ENCODE measurements at regions not wholly inside any gene's neighbourhood (a gene's known extent, or its start where the extent isn't known, plus 50 kb on each side); places are given as distances from the start of the nearest gene placed in this dataset.

DNA sequence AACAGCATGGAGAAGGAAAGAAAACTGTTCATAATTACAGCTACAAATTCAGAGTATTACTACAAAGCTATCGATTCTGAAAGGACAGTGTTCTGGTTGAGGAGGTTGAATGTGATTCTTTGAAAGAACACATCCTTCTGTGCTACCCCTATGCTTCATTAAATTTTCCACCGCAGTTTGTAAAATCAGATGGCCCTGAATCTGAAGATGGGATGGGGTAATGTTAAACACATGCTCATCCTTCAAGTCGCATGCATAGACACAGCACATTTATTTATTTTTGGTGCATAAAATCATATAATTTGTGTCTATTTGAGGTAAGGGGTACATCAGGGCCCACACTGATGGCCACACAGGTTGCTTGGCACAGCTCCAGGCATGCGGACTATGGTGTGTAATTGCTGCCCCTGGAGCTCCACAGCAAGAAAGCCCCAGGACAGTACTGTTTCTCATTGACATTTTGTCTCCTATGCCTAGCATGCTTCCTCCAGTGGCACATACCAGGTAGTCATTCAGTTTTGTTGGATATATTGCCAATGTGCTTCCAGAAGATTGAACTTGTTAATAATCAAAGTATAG, 238.8 kb upstream of the TANK start:
- no peak for DNase-seq

DNA sequence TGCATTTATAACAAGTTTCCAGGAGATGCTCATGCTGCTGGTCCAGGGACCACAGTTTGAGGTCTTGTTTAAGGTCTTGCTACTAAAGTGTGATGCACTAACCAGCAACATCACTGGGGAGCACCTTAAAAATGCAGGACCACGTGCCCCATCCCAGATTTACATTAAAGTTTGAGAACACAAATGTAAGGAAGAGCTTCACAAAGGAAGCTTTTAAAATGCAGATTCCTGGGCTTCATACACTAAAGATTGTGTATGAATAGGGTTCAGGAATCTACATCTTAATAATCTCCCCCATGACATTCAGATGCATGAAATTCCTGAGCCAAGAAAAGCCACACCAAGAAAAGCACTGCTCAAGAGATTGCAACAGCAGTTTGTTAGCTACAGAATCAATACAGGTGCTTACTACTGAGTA, 235.3 kb upstream of the TANK start:
- DNase-seq = no peak

DNA sequence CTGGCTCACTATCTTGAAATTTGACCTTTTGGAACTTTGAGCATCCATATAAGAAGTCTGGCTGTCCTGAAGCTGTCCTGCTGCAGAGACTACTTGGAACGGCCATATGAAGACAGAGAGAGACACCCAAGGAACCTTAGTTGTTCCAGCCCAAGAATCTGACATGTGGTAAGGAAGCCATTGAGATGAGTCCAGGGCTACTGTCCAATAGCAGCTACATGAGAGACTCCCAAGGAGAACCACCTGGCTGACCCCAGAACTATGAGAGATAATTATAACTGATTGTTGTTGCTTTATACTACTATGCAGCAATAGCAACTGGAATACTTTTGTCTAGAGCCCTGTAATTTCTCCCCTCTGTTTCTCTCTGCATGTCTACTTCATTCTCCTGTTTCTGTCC, 234.3 kb upstream of the TANK start:
- no peak for DNase-seq

DNA sequence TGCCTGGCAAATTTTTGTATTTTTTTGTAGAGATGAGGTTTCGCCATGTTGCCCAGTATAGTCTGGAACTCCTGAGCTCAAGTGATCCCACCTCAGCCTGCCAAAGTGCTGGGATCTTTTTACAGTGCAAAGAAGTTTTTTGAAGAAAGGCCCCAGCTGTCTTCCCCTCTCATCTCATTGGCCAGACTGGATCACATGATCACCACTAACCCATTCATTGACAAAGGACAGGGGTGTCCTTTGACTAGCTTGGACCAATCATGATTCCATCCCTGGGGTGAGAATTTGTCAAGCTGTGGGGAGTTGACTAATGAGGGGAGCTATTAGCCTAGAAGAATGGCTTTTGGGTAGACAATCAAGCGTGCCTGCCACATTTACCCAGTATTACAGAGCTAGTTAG, 232.9 kb upstream of the TANK start:
- DNase-seq = no peak

DNA sequence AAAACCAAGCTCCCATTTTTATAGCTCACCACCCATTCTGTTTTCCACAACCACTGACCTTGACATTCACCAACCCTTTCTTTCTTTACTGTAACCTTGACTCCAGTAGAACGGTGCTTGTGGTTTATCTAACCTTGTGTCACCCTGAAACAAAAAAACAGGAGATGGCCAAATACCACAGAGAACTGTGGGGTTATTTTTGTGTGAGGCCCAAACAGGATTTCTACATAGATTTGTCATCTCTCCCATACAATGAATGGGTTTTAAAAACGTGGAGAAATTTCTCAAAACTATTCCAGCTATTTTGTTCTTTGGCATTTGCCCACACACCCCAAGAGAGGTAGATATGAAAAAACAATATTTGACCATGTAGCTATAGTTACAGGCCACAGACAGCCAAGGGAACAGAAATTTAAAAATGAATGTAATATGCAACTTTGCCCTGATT, 231.3 kb upstream of the TANK start:
- no peak for DNase-seq

DNA sequence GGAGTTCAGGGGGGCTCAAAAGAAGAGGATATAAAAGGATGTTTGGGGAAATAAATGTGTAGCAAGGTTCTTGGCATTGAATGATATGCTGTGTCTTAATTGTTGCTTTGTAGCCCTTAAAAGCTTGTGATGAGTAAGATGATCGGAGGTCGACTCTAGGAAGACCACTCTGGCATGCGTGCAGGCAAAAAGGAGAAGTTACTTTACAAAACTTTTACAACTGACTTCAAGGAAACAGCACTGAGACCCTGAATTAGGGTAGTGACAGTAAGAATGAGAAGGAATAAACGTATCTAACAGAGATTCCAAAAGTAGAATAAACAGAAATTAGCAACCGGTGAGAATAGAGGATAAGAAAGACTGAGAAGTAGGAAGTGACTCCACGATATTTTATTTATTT, 228.7 kb upstream of the TANK start:
- no peak for DNase-seq

DNA sequence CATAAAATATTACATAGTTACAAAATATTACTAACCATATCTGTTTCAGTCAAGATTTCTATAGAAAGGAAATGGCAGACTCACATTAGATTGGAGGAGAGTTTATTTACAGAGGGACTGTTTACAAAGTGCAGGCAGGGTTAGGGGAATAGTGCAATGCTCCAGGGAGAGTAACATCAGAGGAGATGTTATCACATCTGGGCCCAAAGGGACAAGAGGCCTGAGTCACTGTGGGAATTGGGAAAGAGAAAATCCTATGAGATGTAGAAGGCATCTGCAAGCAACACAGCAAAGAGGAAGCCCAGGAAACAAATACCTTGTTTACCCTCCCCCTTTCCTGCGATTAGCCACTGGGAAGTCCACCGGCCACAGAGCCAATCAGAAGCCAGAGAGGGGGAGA, 227.3 kb upstream of the TANK start:
- DNase-seq = no peak

DNA sequence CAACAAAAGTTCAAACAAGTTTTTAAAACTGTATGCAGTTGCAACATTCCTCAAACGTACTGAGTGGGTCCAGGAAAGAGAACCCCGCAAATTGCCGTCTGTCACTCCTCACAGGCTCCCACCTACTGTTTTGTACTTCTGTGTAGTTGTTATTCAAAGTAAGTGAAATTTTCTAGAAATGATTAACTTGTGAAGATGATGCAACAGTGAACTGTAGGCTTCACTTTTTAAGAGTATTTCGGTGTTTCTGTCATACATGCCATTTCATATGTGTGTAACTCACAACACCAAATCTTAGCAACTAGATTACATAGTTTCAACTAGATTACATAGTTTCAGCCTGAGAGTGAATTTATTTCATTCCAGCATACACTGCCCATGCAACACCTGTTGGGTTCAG, 226.0 kb upstream of the TANK start:
- no peak for DNase-seq

DNA sequence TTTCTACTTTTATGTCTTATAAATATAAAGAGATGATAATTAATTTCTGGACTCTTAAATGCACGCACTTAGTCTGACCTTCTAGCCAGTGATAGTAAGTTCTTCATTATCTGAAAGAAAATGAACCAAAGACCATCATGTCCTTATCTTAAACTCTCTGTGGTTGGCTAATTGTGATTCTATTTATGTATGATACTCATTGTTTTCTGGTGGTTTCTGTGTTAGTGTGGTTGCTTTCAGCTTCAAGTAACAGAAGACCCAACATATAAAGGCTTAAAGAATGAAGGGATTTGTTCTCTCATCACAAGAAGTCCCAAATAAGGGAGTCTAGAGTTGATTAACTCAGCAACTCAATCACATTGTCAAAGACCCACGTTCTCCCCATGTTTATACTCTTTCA, 225.2 kb upstream of the TANK start:
- no peak for DNase-seq

DNA sequence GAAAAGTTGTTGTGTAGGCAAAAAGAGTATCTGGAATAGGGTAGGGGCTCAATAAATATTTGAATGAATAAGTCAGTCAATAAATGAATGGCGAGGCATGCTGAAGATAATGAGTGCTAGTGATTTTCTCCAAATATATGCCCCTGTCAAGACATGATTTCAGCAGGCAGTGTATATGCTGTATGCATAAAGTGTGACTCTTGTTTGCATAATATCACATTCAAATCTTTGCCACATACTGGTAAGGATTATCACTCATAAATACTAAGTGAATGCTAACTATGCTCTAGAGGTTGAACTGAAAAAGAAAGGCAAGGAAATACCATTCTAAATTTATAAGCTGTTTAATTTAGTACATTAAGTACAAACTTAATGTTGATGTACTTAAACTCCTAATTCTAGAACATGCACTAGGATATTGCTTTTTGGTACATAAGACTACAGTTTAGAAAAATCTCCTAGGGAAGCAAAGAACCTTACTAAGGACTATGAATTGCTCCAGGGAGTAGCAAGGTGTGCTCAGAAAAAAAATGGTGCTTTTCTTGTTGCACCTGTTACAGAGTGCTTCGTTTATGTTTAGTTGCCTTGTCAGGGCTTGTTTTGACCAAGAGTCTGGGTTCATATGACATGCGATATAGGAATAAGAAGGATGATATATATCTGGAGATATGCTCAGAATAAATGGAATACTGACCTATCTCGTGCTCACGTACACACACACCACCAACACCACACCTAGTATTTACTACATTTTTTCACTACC, 224.0 kb upstream of the TANK start:
- DNase-seq = no peak

DNA sequence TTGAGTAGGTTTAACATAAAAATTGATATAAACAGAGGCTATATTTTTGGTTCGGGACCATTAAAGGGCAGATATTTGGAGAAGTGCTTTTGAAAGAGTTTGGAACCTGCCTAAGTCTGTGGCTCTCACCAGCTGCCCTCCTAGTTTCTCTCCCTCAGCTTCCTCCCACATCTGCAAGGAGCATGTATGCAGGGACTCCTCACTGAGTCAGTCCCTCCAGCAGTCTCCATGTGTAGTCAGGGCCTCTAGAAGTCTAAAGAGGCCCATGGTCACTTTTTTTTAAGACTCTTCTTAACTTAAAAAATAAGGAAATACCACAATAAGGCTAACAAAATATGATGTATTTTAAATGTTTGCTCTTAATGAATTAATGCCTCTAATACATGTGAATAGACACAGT, 220.0 kb upstream of the TANK start:
- DNase-seq = no peak

DNA sequence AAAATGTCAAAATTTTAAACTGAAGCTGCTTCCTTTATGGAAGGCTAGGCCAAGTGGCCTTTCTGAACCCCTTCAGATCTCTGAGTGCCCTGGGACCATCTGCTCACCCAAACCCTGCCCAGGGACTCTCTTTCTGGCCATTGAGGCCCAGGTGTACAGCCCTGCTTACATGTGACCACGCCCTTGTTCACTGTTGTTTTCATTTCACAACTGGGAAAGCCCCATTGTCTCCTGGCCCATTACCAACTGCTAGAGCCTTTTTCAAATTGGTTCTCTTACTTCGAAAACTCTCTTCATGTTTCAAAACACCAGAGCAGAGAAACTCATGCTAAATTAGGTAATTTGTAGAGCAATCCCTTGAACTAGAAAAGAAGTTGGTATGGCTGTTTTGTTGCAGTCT, 219.5 kb upstream of the TANK start:
- peak; percentile 3 for DNase-seq

DNA sequence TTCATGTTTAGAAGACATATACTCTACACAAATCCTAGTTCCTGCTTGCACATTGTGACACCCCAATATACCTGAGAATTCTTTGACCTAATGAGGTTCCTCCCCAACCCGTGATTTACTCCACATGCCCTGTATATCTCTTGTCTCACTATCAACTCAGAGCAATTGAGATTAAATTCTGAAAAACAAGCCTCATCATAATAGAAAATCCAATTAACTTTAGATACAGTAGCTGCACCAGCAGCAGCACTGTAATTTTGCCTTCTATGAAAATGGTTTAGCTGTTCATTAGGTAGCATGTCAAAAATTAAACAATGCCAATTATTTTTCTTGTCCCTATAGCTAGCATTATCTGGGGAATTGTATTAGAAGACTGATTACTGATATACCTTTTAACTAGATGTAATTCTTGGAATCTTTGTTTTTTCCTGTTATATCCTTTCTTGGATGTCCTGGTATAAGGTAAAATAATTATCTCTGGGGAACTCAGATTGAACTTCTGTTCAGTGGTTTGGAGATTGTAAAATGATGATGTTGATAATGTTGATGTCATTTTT, 218.9 kb upstream of the TANK start:
- DNase-seq = no peak

DNA sequence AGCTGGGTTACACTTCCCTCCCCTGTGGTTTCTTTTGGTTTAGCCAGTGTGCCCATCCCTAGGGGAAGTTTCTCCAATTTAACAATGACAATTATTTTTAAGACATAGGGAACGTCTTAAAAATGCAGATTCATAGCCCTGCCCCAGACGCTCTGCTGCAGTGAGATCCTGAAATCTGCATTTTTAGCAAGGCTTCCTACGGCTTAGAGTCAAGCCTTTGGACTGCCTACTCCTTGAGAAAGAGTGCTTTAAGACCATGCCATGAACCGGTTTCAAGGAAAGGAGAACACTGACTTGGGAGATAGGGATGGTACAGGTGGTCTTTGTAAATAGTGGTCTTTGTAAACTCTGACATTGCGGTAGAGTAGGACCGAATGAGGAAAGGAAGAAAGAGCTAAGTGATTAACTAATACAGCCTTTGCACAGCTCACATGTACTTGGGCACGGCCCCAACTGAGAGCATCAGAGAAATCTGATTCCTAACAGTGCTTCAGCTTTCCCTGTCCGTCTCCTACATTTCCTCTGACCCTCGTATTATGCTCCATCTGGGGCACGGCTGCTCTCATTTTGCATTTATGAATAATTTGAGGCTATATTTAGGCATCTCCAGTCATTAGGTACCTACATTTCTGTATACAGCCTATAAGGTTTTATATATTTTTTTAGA, 217.6 kb upstream of the TANK start:
- DNase-seq = no peak

DNA sequence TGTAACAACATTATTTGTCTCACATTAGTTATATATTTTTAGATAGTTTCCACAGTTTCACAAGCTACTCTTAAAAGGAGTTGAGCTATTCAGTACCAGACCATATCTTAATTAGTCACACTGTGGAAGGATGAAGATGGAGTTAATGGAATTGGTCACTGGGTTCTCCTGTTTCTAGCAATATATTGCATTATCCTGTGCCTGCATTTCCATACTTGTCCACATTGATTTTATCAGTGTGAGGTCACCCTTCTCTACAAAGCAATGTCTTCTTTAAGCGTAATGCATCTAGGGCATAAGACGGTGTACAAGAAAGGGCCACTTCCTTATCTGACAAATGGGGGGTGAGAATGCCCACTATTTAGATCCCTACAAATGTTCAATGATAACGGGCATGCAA, 216.8 kb upstream of the TANK start:
- no peak for DNase-seq

DNA sequence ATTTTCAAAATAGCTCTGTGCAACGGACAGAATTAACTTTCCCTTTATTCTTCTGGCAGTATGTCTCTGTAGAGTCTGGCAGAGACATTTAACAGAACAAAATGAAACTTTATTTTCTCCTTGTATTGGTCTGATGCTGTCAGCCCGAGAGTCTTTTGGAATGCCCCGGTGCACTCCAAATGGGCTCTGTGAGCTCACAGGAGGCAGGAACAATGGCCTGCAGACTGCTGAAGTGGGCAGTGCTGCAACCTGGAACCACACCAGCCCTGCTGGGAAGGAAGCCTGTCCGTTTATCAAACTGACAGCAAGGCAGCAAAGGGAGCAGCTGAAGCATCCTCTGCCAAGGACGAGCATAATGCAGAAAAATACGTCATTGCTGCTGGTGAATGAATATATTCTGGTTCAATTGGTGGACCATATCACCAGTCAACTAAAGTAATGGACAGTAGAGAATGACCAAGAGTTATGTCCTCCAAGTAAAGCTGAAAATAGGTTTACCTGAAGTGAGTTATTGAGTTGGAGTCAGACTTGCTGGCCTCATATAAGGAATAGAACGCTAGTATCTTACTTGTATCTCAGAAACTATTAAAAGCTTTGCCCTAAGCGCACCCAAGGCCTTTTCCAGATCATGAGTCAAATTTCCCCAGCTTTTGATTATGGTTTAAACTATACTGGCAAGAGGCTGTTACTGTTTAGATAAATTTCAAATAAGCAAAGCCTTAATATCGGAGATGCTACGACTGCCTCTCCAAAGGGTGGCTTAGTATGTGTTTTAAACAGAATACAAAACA, 207.6 kb upstream of the TANK start:
- no peak for DNase-seq

DNA sequence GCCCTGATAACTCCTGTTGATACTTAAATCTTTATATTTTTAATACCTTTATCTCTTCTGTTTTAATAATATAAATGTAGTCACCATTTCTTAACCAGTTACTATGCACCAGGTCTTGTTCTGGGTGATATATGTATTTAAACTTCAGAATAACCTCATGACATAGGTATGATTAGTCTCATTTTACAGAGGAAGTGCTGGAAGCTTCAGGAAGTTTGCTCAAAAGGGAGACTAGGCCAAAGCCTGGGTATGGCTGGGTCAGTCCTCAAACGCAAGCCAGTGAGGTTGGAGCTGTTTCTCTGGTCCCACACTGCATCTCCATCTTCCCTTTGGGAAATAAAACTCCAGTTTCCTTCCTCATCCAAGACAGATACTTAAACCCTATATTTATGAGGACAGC, 204.7 kb upstream of the TANK start:
- DNase-seq = no peak

DNA sequence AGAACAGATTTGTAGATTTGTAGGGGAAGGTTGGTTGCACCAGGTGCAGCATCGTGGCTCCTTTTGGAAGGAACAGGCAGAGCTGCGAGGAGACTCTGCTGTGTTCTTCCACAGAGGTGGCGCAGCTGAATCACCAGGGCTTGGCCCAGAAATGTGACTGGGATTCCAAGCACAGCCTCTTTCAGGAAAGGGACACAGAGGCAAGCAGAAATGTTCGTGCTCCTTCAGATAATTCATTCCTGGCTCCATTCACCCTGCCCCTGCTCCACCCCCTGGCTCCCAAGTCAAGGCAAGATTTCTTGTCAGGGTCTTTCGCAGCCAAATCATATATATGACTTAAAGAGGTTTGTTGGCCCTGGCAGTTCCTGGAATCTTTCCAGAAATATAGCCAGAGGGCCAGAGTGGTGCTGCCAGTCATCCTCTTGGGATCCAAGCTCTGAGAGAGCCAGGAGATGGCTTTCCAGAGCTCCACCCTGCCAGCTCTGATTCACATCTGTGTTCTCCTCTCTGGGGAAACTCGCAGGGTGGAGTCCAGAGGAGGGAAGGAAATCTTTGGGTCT, 203.9 kb upstream of the TANK start:
- DNase-seq = no peak

DNA sequence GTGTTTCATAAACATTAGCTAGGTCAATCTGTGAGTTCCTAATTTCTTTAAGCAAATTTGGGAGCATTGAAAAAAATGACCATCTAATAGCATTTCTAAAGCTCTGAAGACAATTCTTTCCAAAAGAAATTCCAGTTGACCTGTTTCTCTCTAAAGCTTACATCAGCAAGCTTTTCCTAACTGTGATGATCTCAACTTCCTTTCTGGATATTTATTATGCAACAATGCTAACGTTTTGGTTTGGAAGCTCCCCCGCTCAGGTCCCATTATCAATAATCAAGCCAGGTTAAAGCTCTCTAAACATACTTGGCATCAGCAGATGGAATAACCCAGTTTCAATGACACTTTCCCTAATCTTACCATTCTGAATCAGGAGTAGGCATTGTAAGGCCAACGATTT, 196.3 kb upstream of the TANK start:
- DNase-seq = no peak

DNA sequence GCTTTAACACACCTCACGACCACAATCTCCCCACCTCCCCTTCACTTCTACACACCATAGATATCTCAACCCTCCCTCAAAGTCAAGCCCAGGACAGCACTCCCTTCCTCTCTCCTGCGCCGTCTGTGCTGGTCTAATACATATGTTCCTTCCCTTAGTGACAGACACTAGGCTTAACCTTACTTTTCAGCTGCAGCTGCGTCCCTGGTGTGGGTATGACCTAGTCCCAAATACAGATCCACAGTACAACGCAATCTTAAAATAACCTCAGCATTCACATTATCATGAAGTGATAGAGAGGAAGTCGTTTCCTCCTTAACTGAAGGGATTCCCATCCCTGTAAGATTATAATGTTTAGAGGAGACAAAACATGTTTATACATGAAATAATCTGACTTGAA, 192.7 kb upstream of the TANK start:
- DNase-seq = no peak

DNA sequence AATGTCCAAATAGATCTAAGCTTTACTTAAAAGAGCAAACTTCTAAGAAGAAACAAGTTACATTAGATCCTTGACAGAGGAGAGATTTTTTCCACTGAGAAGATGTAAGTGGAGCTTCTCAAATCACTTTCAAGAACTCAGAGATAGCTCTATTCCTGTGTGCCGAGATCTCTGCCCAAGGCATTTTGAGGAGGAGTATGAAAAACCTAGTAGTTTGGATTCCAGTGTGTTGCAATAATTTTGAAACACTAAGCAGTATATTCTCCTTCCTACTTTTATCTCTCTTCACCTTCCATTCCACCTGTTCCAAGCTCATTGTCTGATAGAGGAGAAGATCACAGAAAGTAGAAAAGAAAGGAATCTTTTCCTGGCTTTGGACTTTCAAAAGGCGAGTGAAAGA, 192.0 kb upstream of the TANK start:
- no peak for DNase-seq

DNA sequence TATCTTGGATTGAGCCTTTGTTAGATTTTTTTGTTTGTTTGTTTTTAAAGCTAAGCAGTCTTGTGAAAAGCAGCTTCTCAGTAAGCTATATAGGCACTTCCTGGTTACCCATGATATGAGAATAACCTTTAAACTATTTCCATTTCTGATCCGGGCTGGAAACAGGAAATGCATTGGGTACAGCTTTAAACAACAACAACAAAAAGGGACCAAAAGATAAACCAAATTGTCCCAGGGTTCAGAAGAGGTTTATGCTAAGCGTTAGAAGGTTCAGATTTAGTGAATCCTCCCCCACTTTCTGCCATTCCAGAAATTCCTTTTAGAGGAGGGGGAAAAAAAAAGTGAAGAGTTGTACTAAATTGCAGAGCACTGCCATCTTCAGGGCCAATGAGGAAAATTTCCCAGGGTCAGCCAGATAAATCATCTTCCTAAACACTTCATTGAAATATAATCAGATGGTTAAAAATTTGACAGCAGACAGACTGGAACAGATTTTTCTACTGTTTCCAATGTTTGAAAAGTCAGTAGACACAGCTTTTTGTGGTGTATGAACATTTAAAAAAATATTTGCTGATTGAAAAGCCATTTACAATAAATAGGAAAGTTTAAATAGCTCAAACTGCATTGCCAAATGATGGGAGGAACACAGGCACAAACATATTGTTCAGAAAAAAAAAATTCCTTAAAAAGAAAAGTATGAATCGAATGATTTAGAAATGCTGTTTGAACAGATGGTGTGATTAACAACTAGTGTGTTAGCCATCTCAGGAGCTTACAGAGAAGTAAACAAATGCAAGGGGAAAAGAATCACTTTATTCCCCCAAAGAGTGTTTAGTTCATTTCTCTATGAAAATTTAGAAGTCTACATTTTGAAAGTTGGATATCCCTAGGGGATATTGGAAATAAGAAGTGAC, 189.9 kb upstream of the TANK start:
- no peak for DNase-seq

All from stimulated activated CD4-positive, alpha-beta T cell treated with anti-CD3 and anti-CD28 coated beads, Interleukin-15, amount 100 ng/mL, for 24 hours (primary cell).